Tibial nerve (tissue), 4 donors: ENCODE measurements at regions not wholly inside any gene's neighbourhood (a gene's known extent, or its start where the extent isn't known, plus 50 kb on each side); places are given as distances from the start of the nearest gene placed in this dataset.

Experiments
- DNase-seq, 2 donors: peaks; one replicate each; pipeline ENCODE4 v3.0.0-alpha.2; 2019; ENCODE audit warnings: low spot score in 2 of 2
- H3K27ac ChIP-seq, 4 donors: fragments of 200-600 bp; sonication (generic) in 3 of 4; one replicate each; pipeline ENCODE4 v1.5.1; 2017 to 2019; ENCODE audit warnings: mild to moderate bottlenecking in 1 of 4
- H3K27me3 ChIP-seq, 2 donors: fragments of 200-600 bp; sonication (generic) in 1 of 2; one replicate each; pipeline versions ENCODE4 v1.5.1 to v1.6.0; 2017 to 2019
- H3K36me3 ChIP-seq, 3 donors: fragments of 200-600 bp; sonication (generic); one replicate each; pipeline ENCODE4 v1.5.1; 2018 to 2019
- H3K4me1 ChIP-seq, 4 donors: fragments of 200-600 bp; sonication (generic) in 3 of 4; one replicate each; pipeline ENCODE4 v1.5.1; 2017 to 2019
- H3K4me3 ChIP-seq, 4 donors: fragments of 200-600 bp; sonication (generic) in 3 of 4; one replicate each; pipeline ENCODE4 v1.5.1; 2017 to 2019; ENCODE audit warnings: mild to moderate bottlenecking in 1 of 4, moderate library complexity in 1 of 4
- H3K9me3 ChIP-seq, 4 donors: fragments of 200-600 bp; sonication (generic) in 3 of 4; one replicate each; pipeline ENCODE4 v1.5.1; 2017 to 2019
- EP300 ChIP-seq, 2 donors: sonication (generic); formaldehyde crosslinking; IDR thresholded peaks; one replicate each; pipeline ENCODE4 v1.6.1; 2017; ENCODE audit warnings: antibody characterized with exemption in 2 of 2, mild to moderate bottlenecking in 1 of 2
- POLR2A ChIP-seq, 2 donors: fragments of 450-650 bp; IDR thresholded peaks; one replicate each; pipeline ENCODE4 v1.6.1; 2017; ENCODE audit warnings: antibody characterized with exemption in 2 of 2, mild to moderate bottlenecking in 2 of 2, moderate library complexity in 2 of 2
- WGBS, 2 donors: methylation state at CpG; one replicate each; pipeline ENCODE4 v1.1.5; 2018; 5-methylcytosine and 5-hydroxymethylcytosine counted together
- TF ChIP-seq, protein P1 (sequence below), 5 experiments: fragments of 200-600 bp in 3 of 5; fragments of 450-650 bp in 2 of 5; sonication (generic) in 3 of 5; IDR thresholded peaks; one replicate each; pipeline ENCODE4 v1.5.1; 2016 to 2019; ENCODE audit warnings: antibody characterized with exemption in 5 of 5, mild to moderate bottlenecking in 3 of 5, moderate library complexity in 2 of 5

DNA sequence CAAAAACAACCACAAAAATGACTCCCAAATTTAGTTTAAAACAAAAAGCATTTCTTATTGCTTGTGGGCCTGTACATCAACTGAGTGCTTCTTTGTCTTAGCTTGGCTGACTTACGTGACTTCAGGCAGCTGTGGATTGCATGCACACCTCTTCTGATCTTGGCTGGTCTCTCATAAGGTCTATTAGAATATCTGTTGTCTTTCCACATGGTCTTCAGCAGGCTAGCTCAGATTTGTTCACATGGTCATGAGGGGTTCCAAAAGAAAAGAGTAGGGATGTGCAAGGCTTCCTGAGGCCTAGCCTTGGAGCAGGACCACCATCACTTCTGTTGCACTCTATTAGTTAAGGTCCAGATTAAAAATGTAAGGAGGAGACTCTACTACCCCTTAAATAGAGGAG, 120.1 kb downstream of the LRRC70 start:
- Histone ChIP-seq H3K4me3 (no peak overlapping the region), H3K27me3 (no peaks in the 10 kb centered on the region), H3K9me3 (no peaks in the 10 kb centered on the region), H3K36me3 (no peaks in the 10 kb centered on the region), H3K4me1 (no peaks in the 10 kb centered on the region), H3K27ac (no peak overlapping the region)
- no peak for DNase-seq
- TF ChIP-seq, protein P1, sequence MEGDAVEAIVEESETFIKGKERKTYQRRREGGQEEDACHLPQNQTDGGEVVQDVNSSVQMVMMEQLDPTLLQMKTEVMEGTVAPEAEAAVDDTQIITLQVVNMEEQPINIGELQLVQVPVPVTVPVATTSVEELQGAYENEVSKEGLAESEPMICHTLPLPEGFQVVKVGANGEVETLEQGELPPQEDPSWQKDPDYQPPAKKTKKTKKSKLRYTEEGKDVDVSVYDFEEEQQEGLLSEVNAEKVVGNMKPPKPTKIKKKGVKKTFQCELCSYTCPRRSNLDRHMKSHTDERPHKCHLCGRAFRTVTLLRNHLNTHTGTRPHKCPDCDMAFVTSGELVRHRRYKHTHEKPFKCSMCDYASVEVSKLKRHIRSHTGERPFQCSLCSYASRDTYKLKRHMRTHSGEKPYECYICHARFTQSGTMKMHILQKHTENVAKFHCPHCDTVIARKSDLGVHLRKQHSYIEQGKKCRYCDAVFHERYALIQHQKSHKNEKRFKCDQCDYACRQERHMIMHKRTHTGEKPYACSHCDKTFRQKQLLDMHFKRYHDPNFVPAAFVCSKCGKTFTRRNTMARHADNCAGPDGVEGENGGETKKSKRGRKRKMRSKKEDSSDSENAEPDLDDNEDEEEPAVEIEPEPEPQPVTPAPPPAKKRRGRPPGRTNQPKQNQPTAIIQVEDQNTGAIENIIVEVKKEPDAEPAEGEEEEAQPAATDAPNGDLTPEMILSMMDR (IDR thresholded peaks at IDR 0.05): no peak
- TF ChIP-seq POLR2A (IDR thresholded peaks at IDR 0.05) (no peak), EP300 (IDR thresholded peaks at IDR 0.05) (no peak)
- WGBS, 2 donors: 62 to 81% methylated on average over 1 of the region's 1 CpG

DNA sequence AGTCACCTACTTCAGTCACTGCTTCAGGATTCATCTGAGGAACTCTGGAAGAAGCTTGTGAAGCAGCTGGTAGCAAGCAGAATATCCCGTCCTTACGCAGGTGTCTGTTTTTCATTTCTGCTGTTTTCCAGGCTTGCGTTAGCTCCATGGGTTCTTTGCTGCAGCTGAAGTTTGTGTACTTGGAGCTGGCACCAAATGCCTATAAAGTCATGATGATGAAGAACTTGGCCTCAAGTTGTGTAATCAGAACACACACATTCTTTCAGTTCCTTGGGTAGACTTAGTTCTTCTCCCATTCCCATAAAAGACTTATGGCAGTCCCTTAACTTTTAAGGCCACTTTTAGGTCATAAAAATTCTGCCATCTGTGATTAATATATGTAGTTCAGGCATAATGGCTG, 116.7 kb downstream of the LRRC70 start:
- TF ChIP-seq EP300 (IDR thresholded peaks at IDR 0.05): no peak
- no peaks in the 10 kb centered on the region for H3K9me3 ChIP-seq

DNA sequence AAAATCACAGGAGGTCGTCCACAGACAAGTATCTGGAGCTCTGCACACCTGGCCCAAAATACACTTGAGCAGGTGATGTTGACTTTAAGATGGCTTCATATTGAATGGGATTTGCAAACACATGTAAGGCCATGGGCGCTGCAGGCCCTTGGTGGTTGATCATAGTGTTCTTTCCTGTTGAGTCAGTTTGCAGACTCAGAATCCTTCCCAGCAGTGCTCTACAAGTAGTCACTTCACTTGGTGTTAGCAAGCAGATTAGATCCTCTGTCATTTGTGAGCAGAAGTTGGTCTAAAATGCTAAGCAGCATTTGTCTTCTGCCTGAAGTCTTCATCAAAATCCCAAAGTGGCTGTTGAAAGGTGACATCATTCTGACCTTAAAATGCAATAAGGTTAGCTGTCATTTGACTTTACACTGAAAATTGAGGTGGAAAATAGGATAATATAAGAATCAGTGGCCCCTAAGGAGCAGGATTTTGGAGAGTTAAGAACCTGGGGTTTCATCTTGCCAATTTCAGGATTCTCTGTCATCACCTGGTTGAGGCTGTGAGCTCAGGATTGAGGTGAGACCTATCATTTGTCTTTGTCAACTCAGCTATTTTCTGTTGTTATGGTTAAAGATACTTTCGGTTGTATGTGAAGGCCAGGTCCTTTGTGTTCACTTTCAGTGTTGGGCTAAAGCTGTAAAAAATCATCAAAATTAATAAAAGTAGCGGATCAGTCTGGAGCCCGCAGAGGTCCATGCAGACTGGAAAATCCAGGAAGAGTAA, 114.5 kb downstream of the LRRC70 start:
- Histone ChIP-seq H3K9me3 (no peaks in the 10 kb centered on the region), H3K27me3 (no peaks in the 10 kb centered on the region), H3K27ac (no peak overlapping the region), H3K4me3 (no peak overlapping the region), H3K36me3 (no peaks in the 10 kb centered on the region), H3K4me1 (peaks cover 0 to 12% (median 0%) of the 10 kb centered on the region in 4 donors)
- TF ChIP-seq EP300 (IDR thresholded peaks at IDR 0.05) (no peak), POLR2A (IDR thresholded peaks at IDR 0.05) (no peak)
- TF ChIP-seq, protein P1 (IDR thresholded peaks at IDR 0.05): no peak
- WGBS, 2 donors: 82 to 90% methylated on average over 5 of the region's 5 CpGs
- no peak for DNase-seq

More for the DNA sequence above, 116.7 kb downstream of the LRRC70 start:
- Histone ChIP-seq H3K27ac (no peak overlapping the region), H3K36me3 (no peaks in the 10 kb centered on the region), H3K27me3 (no peaks in the 10 kb centered on the region), H3K4me1 (peaks cover 0 to 3% (median 0%) of the 10 kb centered on the region in 4 donors), H3K4me3 (no peak overlapping the region)
- 92% methylated on average over 3 of the region's 3 CpGs for WGBS, 2 donors
- DNase-seq: no peak

DNA sequence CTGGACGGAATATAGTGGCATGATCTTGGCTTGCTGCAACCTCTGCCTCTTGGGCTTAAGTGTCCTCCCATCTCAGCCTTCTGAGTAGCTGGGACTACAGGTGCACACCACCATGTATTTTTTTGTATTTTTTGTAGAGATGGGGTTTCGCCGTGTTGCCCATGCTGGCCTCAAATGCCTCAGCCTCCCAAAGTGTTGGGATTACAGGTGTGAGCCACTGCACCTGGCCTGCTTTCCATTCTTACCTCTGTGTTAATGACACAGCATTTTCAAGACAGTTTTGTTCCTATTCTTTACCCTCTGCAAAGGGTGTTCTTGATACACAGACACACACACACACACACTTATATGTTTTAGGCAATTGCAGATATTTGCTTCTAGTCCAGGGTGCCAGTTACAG, 113.3 kb downstream of the LRRC70 start:
- Histone ChIP-seq H3K27me3 (no peaks in the 10 kb centered on the region), H3K36me3 (no peaks in the 10 kb centered on the region), H3K4me1 (peaks cover 0 to 12% (median 0%) of the 10 kb centered on the region in 4 donors), H3K27ac (no peak overlapping the region), H3K9me3 (no peaks in the 10 kb centered on the region), H3K4me3 (no peak overlapping the region)
- TF ChIP-seq, protein P1 (IDR thresholded peaks at IDR 0.05): no peak
- TF ChIP-seq POLR2A (IDR thresholded peaks at IDR 0.05) (no peak), EP300 (IDR thresholded peaks at IDR 0.05) (no peak)
- DNase-seq: no peak
- 92 to 95% methylated on average over 3 of the region's 3 CpGs for WGBS, 2 donors

DNA sequence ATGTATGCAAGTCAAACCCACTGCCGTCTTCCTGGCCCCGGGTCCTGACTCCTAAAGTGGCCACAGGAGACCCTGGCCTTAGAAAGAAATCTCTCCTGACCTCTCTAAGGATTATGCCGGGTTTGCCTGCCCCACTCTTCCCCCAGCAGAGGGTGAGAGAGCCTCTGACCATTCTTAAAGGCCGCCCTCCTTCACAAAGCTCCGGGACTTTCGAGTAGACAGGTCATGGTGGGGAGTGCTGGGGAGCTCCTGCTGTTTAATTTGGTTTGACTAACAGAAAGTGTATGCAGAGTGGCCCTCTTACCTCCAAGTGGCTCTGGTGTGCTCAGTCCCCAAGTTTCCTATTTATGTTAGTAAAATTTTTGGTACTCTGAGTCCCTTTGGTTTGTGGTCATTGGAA, 111.8 kb downstream of the LRRC70 start:
- H3K36me3 ChIP-seq: no peaks in the 10 kb centered on the region
- no peaks in the 10 kb centered on the region for H3K9me3 ChIP-seq
- DNase-seq: no peak
- no peaks in the 10 kb centered on the region for H3K27me3 ChIP-seq
- 61 to 67% methylated on average over 6 of the region's 6 CpGs for WGBS, 2 donors
- no peak overlapping the region for H3K27ac ChIP-seq
- peaks cover 0 to 12% (median 0%) of the 10 kb centered on the region in 4 donors for H3K4me1 ChIP-seq
- no peak overlapping the region for H3K4me3 ChIP-seq
- TF ChIP-seq POLR2A (IDR thresholded peaks at IDR 0.05): no peak
- TF ChIP-seq EP300 (IDR thresholded peaks at IDR 0.05): no peak
- TF ChIP-seq, protein P1 (IDR thresholded peaks at IDR 0.05): no peak
